MCF 10A (cell line): ENCODE measurements at regions not wholly inside any gene's neighbourhood (a gene's known extent, or its start where the extent isn't known, plus 50 kb on each side); places are given as distances from the start of the nearest gene placed in this dataset.
"Not testable (repeated sequence)": the region's sequence is repeated elsewhere in the genome, so short reads cannot be mapped to it uniquely, and the experiment has no call there.

Experiments used
- BruUV-seq: library from RNA; stranded (reverse); fragments of 400-500 nt; replicated peaks from 2 replicates; lab custom pipeline; 2021; lab: Mats Ljungman, UMichigan
- CTCF ChIA-PET: fragments of 300-600 bp; sonication (Branson Sonifier 250); formaldehyde crosslinking; extraction: SDS; loops from one replicate; lab custom pipeline; 2021; ENCODE audit warnings: antibody characterized with exemption, inconsistent platforms; lab: Yijun Ruan, JAX
- POLR2A ChIA-PET: fragments of 300-600, 350-650 bp; sonication (Branson Sonifier 250); formaldehyde crosslinking; extraction: SDS; loops from one replicate; lab custom pipeline; 2020; ENCODE audit warnings: antibody characterized with exemption, inconsistent platforms; lab: Yijun Ruan, JAX
- DNase-seq: peaks from one replicate; pipeline ENCODE4 v3.0.0-alpha.2; 2018; ENCODE audit not compliant: unreplicated experiment
- H3K27ac Mint-ChIP-seq: one replicate; pipeline ENCODE4 v1.8.0; 2022; ENCODE audit warnings: mild to moderate bottlenecking, low read depth, mixed read lengths; ENCODE audit not compliant: unreplicated experiment
- H3K27me3 Mint-ChIP-seq: one replicate; pipeline ENCODE4 v1.8.0; 2022; ENCODE audit warnings: mixed read lengths; ENCODE audit not compliant: insufficient read depth, unreplicated experiment
- H3K36me3 Mint-ChIP-seq: one replicate; pipeline ENCODE4 v1.8.0; 2022; ENCODE audit warnings: mild to moderate bottlenecking, moderate library complexity, mixed read lengths; ENCODE audit not compliant: insufficient read depth, unreplicated experiment
- H3K4me1 Mint-ChIP-seq: one replicate; pipeline ENCODE4 v1.8.0; 2022; ENCODE audit warnings: mixed read lengths; ENCODE audit not compliant: insufficient read depth, unreplicated experiment
- H3K4me3 Mint-ChIP-seq: one replicate; pipeline ENCODE4 v1.8.0; 2022; ENCODE audit warnings: mild to moderate bottlenecking, moderate library complexity, mixed read lengths; ENCODE audit not compliant: unreplicated experiment
- H3K9me3 Mint-ChIP-seq: one replicate; pipeline ENCODE4 v1.8.0; 2022; ENCODE audit warnings: mixed read lengths; ENCODE audit not compliant: unreplicated experiment
- intact Hi-C: fragments of 100-400 bp; cut with micrococcal nuclease; formaldehyde crosslinking; loops from 2 replicates; pipeline ENCODE4 v1.14.1; 2022
- TF ChIP-seq, protein P1 (sequence below): fragments of 200-600 bp; IDR thresholded peaks from one replicate; pipeline ENCODE4 v1.8.0; 2022; ENCODE audit warnings: antibody characterized with exemption, mild to moderate bottlenecking; ENCODE audit not compliant: unreplicated experiment

DNA sequence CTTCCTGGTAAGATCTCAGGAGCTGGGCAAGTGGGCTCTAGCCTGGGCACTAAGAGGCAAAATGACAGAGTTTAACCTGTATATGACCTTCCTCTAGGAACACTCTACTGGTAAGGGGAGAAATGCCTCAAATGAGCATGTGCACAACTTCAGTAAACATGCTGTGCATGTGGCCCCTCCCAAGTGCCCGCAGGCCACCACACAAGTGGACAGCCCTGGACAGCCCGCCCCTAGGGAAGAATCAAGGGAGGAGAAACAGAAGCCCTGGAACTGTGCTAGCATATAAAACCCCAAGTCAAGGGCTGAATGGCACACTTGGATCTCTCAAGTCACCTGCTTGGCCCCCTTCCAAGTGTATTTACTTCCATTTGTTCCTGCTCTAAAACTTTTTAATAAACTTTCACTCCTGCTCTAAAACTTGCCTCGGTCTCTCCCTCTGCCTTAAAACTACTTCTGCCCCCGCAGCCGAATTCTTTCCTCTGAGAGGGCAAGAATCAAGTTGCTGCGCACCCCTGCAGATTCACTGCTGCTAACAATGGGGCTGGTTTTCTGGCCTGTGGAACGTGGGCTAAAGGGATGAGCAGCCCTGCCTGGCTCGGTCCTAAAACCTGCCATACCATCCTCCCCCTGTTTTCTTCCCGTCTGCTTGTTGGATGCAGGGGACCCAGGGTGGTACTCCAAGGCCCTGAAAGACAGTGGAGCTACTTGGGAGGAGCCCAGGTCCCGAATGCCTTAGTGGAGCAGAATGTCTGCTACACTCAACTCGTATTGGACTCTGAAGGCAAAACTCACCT lies 93.5 kb downstream of the IER5 start:
- TF ChIP-seq, protein P1, sequence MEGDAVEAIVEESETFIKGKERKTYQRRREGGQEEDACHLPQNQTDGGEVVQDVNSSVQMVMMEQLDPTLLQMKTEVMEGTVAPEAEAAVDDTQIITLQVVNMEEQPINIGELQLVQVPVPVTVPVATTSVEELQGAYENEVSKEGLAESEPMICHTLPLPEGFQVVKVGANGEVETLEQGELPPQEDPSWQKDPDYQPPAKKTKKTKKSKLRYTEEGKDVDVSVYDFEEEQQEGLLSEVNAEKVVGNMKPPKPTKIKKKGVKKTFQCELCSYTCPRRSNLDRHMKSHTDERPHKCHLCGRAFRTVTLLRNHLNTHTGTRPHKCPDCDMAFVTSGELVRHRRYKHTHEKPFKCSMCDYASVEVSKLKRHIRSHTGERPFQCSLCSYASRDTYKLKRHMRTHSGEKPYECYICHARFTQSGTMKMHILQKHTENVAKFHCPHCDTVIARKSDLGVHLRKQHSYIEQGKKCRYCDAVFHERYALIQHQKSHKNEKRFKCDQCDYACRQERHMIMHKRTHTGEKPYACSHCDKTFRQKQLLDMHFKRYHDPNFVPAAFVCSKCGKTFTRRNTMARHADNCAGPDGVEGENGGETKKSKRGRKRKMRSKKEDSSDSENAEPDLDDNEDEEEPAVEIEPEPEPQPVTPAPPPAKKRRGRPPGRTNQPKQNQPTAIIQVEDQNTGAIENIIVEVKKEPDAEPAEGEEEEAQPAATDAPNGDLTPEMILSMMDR: no peak
- POLR2A ChIA-PET: no interaction called here
- Mint-ChIP-seq H3K36me3 (no peaks in the 10 kb centered on the region), H3K27ac (no peak overlapping the region), H3K4me3 (no peak overlapping the region), H3K27me3 (peaks cover 44% of the 10 kb centered on the region), H3K9me3 (no peaks in the 10 kb centered on the region), H3K4me1 (peaks cover 9% of the 10 kb centered on the region)
- CTCF ChIA-PET: interaction anchor here (0.5 to 3.3 kb wide), 3 partner anchors 7 to 782 kb away, joined by 3 to 19 read pairs (median 5); no protein-coding TSS in a partner anchor
- intact Hi-C loops: loop anchor here (10.0 kb wide), 1 partner anchor 1433 kb away; no protein-coding TSS in a partner anchor
- no TSS peak for BruUV-seq
- no peak for DNase-seq

DNA sequence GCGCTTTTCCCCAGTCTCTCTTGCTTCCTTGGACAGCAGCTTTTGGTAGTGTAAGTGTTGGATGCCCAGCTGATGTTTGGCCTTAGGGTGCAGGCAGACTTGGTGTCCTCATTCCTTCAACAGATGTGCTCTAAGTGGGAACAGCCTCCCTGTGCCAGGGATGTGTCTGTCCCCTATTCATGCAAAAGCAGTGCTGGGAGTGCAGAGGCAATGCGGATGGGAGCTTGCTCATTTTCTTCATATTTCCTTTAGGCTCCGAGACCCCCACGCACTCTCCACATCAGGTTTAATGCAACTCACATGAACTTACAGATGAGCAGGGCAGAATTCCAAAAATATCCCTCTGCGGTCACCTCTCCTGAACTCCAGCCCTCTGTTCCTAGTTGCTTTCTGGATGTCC lies 96.1 kb downstream of the IER5 start:
- ChIA-PET CTCF (interaction anchor here (0.6 to 12.5 kb wide), 9 partner anchors 19 to 752 kb away, joined by 3 to 271 read pairs (median 5); no protein-coding TSS in a partner anchor), POLR2A (interaction anchor here (2.1 kb wide), 1 partner anchor 66 kb away, joined by 5 read pairs; no protein-coding TSS in a partner anchor)
- Mint-ChIP-seq H3K27ac (no peak overlapping the region), H3K27me3 (peaks cover 57% of the 10 kb centered on the region), H3K36me3 (no peaks in the 10 kb centered on the region), H3K4me3 (no peak overlapping the region), H3K4me1 (peaks cover 9% of the 10 kb centered on the region), H3K9me3 (no peaks in the 10 kb centered on the region)
- DNase-seq: no peak
- intact Hi-C loops: loop anchor here (10.0 kb wide), 1 partner anchor 1430 kb away; no protein-coding TSS in a partner anchor
- BruUV-seq: no TSS peak
- TF ChIP-seq, protein P1: no peak

DNA sequence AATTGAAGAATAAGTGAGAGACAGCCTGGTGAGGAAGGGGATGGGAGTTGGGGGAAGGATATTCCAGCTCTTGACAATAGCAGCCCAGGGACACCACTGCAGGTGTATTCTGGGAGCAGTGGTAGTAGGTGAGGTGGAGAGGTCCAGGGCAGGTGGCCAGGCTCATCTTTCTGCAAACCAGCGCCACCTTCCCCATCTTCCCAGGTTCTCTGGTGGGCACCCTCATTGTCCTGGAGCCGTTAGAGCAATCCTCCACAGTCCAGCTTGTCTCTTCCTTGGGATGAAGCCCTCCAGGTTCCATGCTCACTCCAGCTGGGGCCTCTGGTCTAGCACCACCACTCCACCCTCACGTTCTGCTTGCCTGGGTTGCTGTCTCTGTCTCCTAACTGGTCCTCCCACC lies 97.0 kb downstream of the IER5 start:
- ChIA-PET CTCF (interaction anchor here (0.5 to 12.5 kb wide), 10 partner anchors 18 to 1215 kb away, joined by 3 to 271 read pairs (median 4); no protein-coding TSS in a partner anchor), POLR2A (interaction anchor here (1.5 to 2.1 kb wide), 2 partner anchors 65 to 251 kb away, joined by 3 to 5 read pairs; no protein-coding TSS in a partner anchor)
- Mint-ChIP-seq H3K4me3 (no peak overlapping the region), H3K27ac (no peak overlapping the region), H3K36me3 (no peaks in the 10 kb centered on the region), H3K27me3 (peaks cover 57% of the 10 kb centered on the region), H3K4me1 (peaks cover 6% of the 10 kb centered on the region), H3K9me3 (no peaks in the 10 kb centered on the region)
- no peak for DNase-seq
- no TSS peak for BruUV-seq
- intact Hi-C loops: loop anchor here (10.0 kb wide), 1 partner anchor 1429 kb away; no protein-coding TSS in a partner anchor
- TF ChIP-seq, protein P1: no peak

DNA sequence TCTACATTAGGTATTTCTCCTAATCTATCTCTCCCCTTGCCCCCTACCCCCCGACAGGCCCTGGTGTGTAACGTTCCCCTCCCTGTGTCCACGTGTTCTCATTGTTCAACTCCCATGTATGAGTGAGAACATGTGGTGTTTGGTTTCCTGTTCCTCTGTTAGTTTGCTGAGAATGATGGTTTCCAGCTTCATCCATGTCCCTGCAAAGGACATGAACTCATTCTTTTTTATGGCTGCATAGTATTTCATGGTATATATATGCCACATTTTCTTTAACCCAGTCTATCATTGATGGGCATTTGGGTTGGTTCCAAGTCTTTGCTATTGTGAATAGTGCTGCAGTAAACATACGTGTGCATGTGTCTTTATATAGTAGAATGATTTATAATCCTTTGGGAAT lies 97.6 kb downstream of the IER5 start:
- H3K27ac Mint-ChIP-seq, H3K9me3 Mint-ChIP-seq, DNase-seq, H3K4me3 Mint-ChIP-seq, H3K4me1 Mint-ChIP-seq, H3K36me3 Mint-ChIP-seq, BruUV-seq: not testable (repeated sequence)
- intact Hi-C loops: loop anchor here (10.0 kb wide), 1 partner anchor 1429 kb away; no protein-coding TSS in a partner anchor
- H3K27me3 Mint-ChIP-seq: peaks cover 57% of the 10 kb centered on the region
- POLR2A ChIA-PET: interaction anchor here (1.0 to 1.5 kb wide), 2 partner anchors 247 to 250 kb away, joined by 3 to 4 read pairs; no protein-coding TSS in a partner anchor
- CTCF ChIA-PET: interaction anchor here (0.7 to 12.5 kb wide), 11 partner anchors 18 to 1371 kb away, joined by 3 to 271 read pairs (median 4); no protein-coding TSS in a partner anchor
